ENCODE measurements at regions not wholly inside any gene's neighbourhood (a gene's known extent, or its start where the extent isn't known, plus 50 kb on each side); places are given as distances from the start of the nearest gene placed in this dataset.

- peaks cover 14% of the 10 kb centered on the region for H3K27me3 Mint-ChIP-seq (ENCODE audit: unreplicated experiment)
- DNase-seq (ENCODE audit: extremely low spot score, unreplicated experiment): no peak
- TF ChIP-seq CTCF (IDR thresholded peaks at IDR 0.05): no peak
- no peaks in the 10 kb centered on the region for H3K9me3 Mint-ChIP-seq (ENCODE audit: unreplicated experiment)
- no peak overlapping the region for H3K27ac Mint-ChIP-seq (ENCODE audit: unreplicated experiment)
- no peaks in the 10 kb centered on the region for H3K36me3 Mint-ChIP-seq (ENCODE audit: unreplicated experiment)
- H3K4me1 Mint-ChIP-seq (ENCODE audit: unreplicated experiment): no peaks in the 10 kb centered on the region
- no peak overlapping the region for H3K4me3 Mint-ChIP-seq (ENCODE audit: unreplicated experiment)
Measured at GRCh38 chr9:135010921-135011320, 76.5 kb upstream of the OLFM1 start.

- Mint-ChIP-seq H3K4me3 (ENCODE audit: unreplicated experiment) (no peak overlapping the region), H3K9me3 (ENCODE audit: unreplicated experiment) (no peaks in the 10 kb centered on the region), H3K27ac (ENCODE audit: unreplicated experiment) (no peak overlapping the region), H3K36me3 (ENCODE audit: unreplicated experiment) (no peaks in the 10 kb centered on the region), H3K27me3 (ENCODE audit: unreplicated experiment) (peaks cover 16% of the 10 kb centered on the region), H3K4me1 (ENCODE audit: unreplicated experiment) (no peaks in the 10 kb centered on the region)
- no peak for TF ChIP-seq CTCF (IDR thresholded peaks at IDR 0.05)
- no peak for DNase-seq (ENCODE audit: extremely low spot score, unreplicated experiment)
Measured at GRCh38 chr9:135012166-135012565, 75.3 kb upstream of the OLFM1 start.

GRCh38 chr9:135014311-135015010, 73.0 kb upstream of the OLFM1 start:
- Mint-ChIP-seq H3K4me3 (ENCODE audit: unreplicated experiment) (no peak overlapping the region), H3K36me3 (ENCODE audit: unreplicated experiment) (no peaks in the 10 kb centered on the region), H3K9me3 (ENCODE audit: unreplicated experiment) (no peaks in the 10 kb centered on the region), H3K27ac (ENCODE audit: unreplicated experiment) (no peak overlapping the region), H3K27me3 (ENCODE audit: unreplicated experiment) (peaks cover 16% of the 10 kb centered on the region), H3K4me1 (ENCODE audit: unreplicated experiment) (no peaks in the 10 kb centered on the region)
- DNase-seq (ENCODE audit: extremely low spot score, unreplicated experiment): no peak
- TF ChIP-seq CTCF (IDR thresholded peaks at IDR 0.05): no peak

- no peak for TF ChIP-seq CTCF (IDR thresholded peaks at IDR 0.05)
- no peaks in the 10 kb centered on the region for H3K36me3 Mint-ChIP-seq (ENCODE audit: unreplicated experiment)
- no peaks in the 10 kb centered on the region for H3K9me3 Mint-ChIP-seq (ENCODE audit: unreplicated experiment)
- no peak for DNase-seq (ENCODE audit: extremely low spot score, unreplicated experiment)
- peaks cover 16% of the 10 kb centered on the region for H3K27me3 Mint-ChIP-seq (ENCODE audit: unreplicated experiment)
- H3K4me1 Mint-ChIP-seq (ENCODE audit: unreplicated experiment): no peaks in the 10 kb centered on the region
- no peak overlapping the region for H3K27ac Mint-ChIP-seq (ENCODE audit: unreplicated experiment)
- H3K4me3 Mint-ChIP-seq (ENCODE audit: unreplicated experiment): no peak overlapping the region
Measured at GRCh38 chr9:135015096-135015495, 72.4 kb upstream of the OLFM1 start.

GRCh38 chr9:135015565-135015964, 71.9 kb upstream of the OLFM1 start:
- H3K36me3 Mint-ChIP-seq (ENCODE audit: unreplicated experiment): no peaks in the 10 kb centered on the region
- H3K4me1 Mint-ChIP-seq (ENCODE audit: unreplicated experiment): no peaks in the 10 kb centered on the region
- no peaks in the 10 kb centered on the region for H3K9me3 Mint-ChIP-seq (ENCODE audit: unreplicated experiment)
- H3K27ac Mint-ChIP-seq (ENCODE audit: unreplicated experiment): no peak overlapping the region
- no peak for TF ChIP-seq CTCF (IDR thresholded peaks at IDR 0.05)
- no peak for DNase-seq (ENCODE audit: extremely low spot score, unreplicated experiment)
- no peak overlapping the region for H3K4me3 Mint-ChIP-seq (ENCODE audit: unreplicated experiment)
- peaks cover 16% of the 10 kb centered on the region for H3K27me3 Mint-ChIP-seq (ENCODE audit: unreplicated experiment)
